GM06990 (cell line): ENCODE measurements at regions not wholly inside any gene's neighbourhood (a gene's known extent, or its start where the extent isn't known, plus 50 kb on each side); places are given as distances from the start of the nearest gene placed in this dataset.

Source experiments
- DNase-seq: peaks from one replicate; pipeline ENCODE4 v3.0.0-alpha.2; 2011; ENCODE audit not compliant: insufficient read length; ENCODE audit errors: extremely low read depth
- H3K27me3 ChIP-seq: replicated peaks from 2 replicates; pipeline ENCODE4 v1.6.0; 2011; ENCODE audit warnings: low read length; ENCODE audit not compliant: control insufficient read depth, insufficient read depth
- H3K36me3 ChIP-seq: 2 replicates; pipeline ENCODE4 v1.5.1; 2011; ENCODE audit warnings: low read length; ENCODE audit not compliant: control insufficient read depth, insufficient read depth
- H3K4me3 ChIP-seq: replicated peaks from 2 replicates; pipeline ENCODE4 v1.5.1; 2011; ENCODE audit warnings: low read depth, mild to moderate bottlenecking, control low read depth, low read length
- CTCF ChIP-seq: IDR thresholded peaks from 2 replicates; pipeline ENCODE4 v1.5.1; 2011; ENCODE audit warnings: low read length, control low read depth, mild to moderate bottlenecking, inconsistent platforms; ENCODE audit not compliant: insufficient read depth, poor library complexity, severe bottlenecking

- DNase-seq: no peak
- no peaks in the 10 kb centered on the region; the same call in 1 of the 2 replicates for H3K27me3 ChIP-seq
- no peak overlapping the region for H3K4me3 ChIP-seq
- no peaks in the 10 kb centered on the region for H3K36me3 ChIP-seq
- no peak for TF ChIP-seq CTCF
Measured at GRCh38 chr6:170083236-170084051, 207.4 kb downstream of the DLL1 start.

GRCh38 chr6:170082531-170083187 lies 208.2 kb downstream of the DLL1 start:
- TF ChIP-seq CTCF: no peak
- H3K4me3 ChIP-seq: no peak overlapping the region
- no peak for DNase-seq
- H3K36me3 ChIP-seq: no peaks in the 10 kb centered on the region
- H3K27me3 ChIP-seq: no peaks in the 10 kb centered on the region; the same call in 1 of the 2 replicates

GRCh38 chr6:170082067-170082466 lies 208.8 kb downstream of the DLL1 start:
- no peak for DNase-seq
- Histone ChIP-seq H3K4me3 (no peak overlapping the region), H3K36me3 (no peaks in the 10 kb centered on the region), H3K27me3 (no peaks in the 10 kb centered on the region; the same call in 1 of the 2 replicates)
- no peak for TF ChIP-seq CTCF

GRCh38 chr6:170081556-170081955 lies 209.3 kb downstream of the DLL1 start:
- no peaks in the 10 kb centered on the region for H3K36me3 ChIP-seq
- DNase-seq: no peak
- no peak overlapping the region for H3K4me3 ChIP-seq
- H3K27me3 ChIP-seq: no peaks in the 10 kb centered on the region; the same call in 1 of the 2 replicates
- no peak for TF ChIP-seq CTCF

- Histone ChIP-seq H3K27me3 (no peaks in the 10 kb centered on the region; the same call in 1 of the 2 replicates), H3K36me3 (no peaks in the 10 kb centered on the region), H3K4me3 (no peak overlapping the region)
- no peak for DNase-seq
- no peak for TF ChIP-seq CTCF
Measured at GRCh38 chr6:170080828-170081371, 210.0 kb downstream of the DLL1 start.
